GM12865 (cell line): ENCODE measurements at regions not wholly inside any gene's neighbourhood (a gene's known extent, or its start where the extent isn't known, plus 50 kb on each side); places are given as distances from the start of the nearest gene placed in this dataset.
A peak's percentile ranks its signal among the peaks of the same experiment; 100 is the strongest.
"Not testable (repeated sequence)": the region's sequence is repeated elsewhere in the genome, so short reads cannot be mapped to it uniquely, and the experiment has no call there.

Experiments
- DNase-seq: peaks from one replicate; pipeline ENCODE4 v3.0.0; 2010; ENCODE audit warnings: low read depth
- H3K4me3 ChIP-seq: 2 replicates; pipeline ENCODE4 v1.5.1; 2011; ENCODE audit warnings: mild to moderate bottlenecking, low read depth, low read length, control low read depth
- TF ChIP-seq, protein P1 (sequence below): IDR thresholded peaks from 2 replicates; pipeline ENCODE4 v1.5.1; 2011; ENCODE audit warnings: low read length, control low read depth, low read depth, inconsistent platforms; ENCODE audit not compliant: insufficient read depth; ENCODE audit errors: missing control alignments

DNA sequence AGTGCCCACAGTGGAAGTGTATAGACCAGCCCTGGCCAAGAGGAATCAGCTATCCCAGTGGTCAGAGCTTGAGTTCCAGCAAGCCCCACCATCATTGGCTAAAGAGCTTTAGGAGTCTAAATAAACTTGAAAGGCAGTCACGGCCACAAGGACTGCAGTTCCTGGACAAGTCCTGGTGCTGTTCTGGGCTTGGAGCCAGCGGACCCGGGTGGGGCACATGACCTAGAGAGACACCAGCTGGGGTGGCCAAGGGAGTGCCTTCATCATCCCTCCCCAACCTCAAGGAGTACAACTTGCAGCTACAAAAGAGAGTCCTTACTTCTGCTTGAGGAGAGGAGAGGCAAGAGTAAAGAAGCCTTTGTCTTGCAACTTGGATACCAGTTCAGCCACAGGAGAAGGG lies 439.8 kb upstream of the TMEFF2 start:
- no peak overlapping the region for H3K4me3 ChIP-seq
- TF ChIP-seq, protein P1, sequence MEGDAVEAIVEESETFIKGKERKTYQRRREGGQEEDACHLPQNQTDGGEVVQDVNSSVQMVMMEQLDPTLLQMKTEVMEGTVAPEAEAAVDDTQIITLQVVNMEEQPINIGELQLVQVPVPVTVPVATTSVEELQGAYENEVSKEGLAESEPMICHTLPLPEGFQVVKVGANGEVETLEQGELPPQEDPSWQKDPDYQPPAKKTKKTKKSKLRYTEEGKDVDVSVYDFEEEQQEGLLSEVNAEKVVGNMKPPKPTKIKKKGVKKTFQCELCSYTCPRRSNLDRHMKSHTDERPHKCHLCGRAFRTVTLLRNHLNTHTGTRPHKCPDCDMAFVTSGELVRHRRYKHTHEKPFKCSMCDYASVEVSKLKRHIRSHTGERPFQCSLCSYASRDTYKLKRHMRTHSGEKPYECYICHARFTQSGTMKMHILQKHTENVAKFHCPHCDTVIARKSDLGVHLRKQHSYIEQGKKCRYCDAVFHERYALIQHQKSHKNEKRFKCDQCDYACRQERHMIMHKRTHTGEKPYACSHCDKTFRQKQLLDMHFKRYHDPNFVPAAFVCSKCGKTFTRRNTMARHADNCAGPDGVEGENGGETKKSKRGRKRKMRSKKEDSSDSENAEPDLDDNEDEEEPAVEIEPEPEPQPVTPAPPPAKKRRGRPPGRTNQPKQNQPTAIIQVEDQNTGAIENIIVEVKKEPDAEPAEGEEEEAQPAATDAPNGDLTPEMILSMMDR = no peak
- DNase-seq = peak; percentile 1

DNA sequence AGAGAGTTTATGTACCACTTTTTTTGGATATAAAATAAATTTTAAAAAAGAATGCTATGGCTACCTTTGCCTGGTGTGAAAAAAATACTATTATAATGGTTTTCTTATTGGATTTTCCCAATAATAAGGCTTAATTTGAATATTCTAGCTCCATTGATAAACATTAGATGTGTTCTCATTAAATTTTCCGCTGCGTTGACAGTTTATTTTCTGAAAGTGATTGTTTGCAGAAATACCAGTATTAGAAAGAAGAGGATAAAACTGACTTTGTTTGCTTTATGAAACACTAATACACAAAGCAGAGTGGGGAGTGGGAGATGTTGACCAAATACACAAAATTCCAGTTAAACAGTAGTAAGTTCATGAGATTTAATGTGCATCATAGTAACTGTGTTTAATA lies 433.3 kb upstream of the TMEFF2 start:
- no peak overlapping the region for H3K4me3 ChIP-seq
- no peak for DNase-seq
- TF ChIP-seq, protein P1 = no peak

DNA sequence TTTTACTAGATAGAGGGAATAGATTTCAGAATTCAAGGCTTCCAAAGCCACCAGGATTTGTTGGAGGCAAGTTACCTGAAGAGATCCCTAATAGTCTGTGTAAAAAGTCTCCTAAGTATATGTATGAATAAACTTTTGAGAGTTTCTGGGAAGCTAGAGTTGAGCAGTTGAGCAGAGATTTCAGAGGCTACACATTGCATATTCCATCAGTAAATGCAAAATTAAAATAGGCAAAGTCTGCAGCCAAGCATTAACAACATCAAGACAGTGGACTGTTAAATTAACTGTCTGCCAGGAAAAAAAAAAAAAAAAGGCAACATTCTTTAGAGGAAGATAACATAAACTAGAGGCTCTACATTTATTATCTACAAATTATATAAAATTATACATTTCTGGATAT lies 420.4 kb upstream of the TMEFF2 start:
- no peak for DNase-seq
- TF ChIP-seq, protein P1 = no peak
- H3K4me3 ChIP-seq = no peak overlapping the region

DNA sequence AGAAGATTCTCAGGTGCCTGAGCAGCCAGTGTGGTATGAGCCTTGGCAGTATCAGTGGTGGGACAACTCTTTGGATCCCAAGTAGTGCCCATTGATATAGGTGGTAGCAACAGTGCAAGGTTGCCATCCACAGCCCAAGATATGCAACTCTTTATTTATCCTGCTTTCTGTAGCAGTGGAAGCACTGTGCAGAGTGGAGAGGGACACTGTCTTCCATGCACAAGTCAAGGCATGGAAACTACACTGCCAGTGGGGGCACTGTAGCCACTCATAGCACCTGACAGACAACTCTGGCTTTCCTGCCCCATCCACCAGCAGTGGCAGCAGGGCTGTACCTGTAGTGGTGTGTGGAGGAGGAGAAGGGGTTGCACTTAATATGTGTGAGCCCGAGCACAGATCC lies 409.6 kb upstream of the TMEFF2 start:
- TF ChIP-seq, protein P1 = no peak
- no peak for DNase-seq
- no peak overlapping the region for H3K4me3 ChIP-seq

DNA sequence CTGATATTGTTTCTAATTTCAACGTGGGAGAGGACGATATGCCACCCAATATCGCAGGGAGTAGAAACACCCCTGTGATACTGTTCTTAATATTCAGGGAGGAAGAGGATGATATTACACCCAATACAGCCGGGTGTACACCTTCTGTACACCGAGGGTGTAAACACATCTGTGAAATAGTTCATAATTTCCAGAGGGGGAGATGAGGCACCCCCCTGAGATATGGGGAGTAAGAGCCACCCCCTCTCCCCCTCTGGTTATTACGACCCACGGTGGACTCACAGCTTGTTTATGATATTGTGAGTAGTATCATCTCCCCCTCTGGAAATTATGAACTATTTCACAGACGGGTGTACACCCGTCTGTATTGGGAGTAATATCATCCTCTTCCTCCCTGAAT lies 403.9 kb upstream of the TMEFF2 start:
- not testable (repeated sequence) for H3K4me3 ChIP-seq, DNase-seq

DNA sequence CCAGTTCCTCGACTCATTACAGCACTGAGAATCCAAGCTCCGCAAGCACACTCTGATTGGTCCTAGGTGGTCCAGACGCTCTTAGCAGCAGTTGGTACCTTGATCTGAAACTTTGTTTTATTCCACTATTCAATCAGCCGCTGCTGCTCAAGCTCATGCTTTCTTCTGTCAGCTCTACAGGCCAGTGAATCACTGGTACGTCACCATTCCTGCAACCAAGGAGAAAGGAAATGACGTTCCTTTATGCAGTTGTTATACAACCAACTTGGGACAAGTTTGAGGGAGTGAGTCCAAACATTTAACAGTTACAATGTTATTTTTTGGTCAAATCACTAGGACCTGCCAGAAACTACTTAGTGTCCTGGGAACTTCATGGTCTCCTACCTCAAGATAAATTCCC lies 398.8 kb upstream of the TMEFF2 start:
- TF ChIP-seq, protein P1 = no peak
- no peak for DNase-seq
- H3K4me3 ChIP-seq = no peak overlapping the region

DNA sequence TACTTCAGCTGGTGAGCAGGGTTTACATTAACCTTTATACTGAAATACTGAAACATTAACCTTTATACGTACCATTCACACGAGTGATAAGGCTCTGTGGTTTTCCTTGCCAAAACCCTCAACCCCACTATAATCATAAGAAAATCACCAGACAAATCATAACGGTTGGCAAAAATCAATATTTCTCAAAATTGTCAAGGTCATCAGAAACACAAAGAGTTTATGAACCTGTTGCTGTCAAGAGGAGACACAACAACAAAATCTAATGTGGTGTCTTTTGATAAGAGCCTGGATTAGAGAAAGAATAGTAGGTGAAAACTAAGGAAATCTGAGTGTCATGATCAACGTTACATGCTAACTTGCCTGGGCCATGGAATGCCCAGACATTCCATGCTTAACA lies 396.9 kb upstream of the TMEFF2 start:
- TF ChIP-seq, protein P1 = no peak
- DNase-seq = no peak
- H3K4me3 ChIP-seq = no peak overlapping the region

DNA sequence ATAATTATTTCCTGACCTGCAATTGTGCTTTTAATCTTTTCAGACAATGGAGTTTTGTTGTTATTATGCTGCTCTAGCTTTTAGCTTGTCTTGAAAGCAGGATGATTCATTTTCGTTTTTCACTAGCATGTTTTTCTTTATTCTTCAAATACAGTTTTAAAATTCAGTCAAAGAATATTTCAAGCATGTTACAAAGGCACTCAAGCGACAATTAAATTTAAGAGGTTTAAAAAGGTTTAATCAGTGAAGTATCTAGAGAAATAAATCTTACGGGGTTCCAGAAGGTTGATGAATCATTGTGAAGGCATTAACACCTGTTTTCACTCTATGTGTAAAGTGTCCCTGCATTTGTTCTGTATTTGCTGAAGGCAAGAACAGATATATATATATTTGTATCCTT lies 390.7 kb upstream of the TMEFF2 start:
- H3K4me3 ChIP-seq = no peak overlapping the region
- TF ChIP-seq, protein P1 = no peak
- no peak for DNase-seq
